Spleen (tissue), 11 donors: ENCODE measurements at regions not wholly inside any gene's neighbourhood (a gene's known extent, or its start where the extent isn't known, plus 50 kb on each side); places are given as distances from the start of the nearest gene placed in this dataset.

Experiments
- DNase-seq: peaks from one replicate; pipeline ENCODE4 v3.0.0-alpha.2; 2020
- H3K27ac ChIP-seq, 8 donors: fragments of 200-600 bp; sonication (generic) in 7 of 8; 1 replicate in 4 of 8; 2 replicates in 4 of 8; pipeline versions ENCODE4 v1.5.0 to v1.8.0; 2016 to 2021; ENCODE audit warnings: inconsistent platforms in 4 of 8, mild to moderate bottlenecking in 4 of 8, moderate library complexity in 1 of 8
- H3K27me3 ChIP-seq, 7 donors: fragments of 200-600 bp; sonication (generic) in 6 of 7; replicated peaks in 1 of 7; 1 replicate in 4 of 7; 2 replicates in 3 of 7; pipeline versions ENCODE4 v1.5.0 to v1.8.0; 2016 to 2021; ENCODE audit warnings: inconsistent platforms in 3 of 7, mild to moderate bottlenecking in 1 of 7
- H3K36me3 ChIP-seq, 6 donors: fragments of 200-600 bp; sonication (generic) in 5 of 6; 1 replicate in 4 of 6; 2 replicates in 2 of 6; pipeline versions ENCODE4 v1.5.0 to v1.8.0; 2016 to 2021; ENCODE audit warnings: inconsistent platforms in 2 of 6
- H3K4me1 ChIP-seq, 6 donors: fragments of 200-600 bp; sonication (generic) in 5 of 6; 1 replicate in 3 of 6; 2 replicates in 3 of 6; pipeline versions ENCODE4 v1.5.0 to v1.8.0; 2016 to 2021; ENCODE audit warnings: inconsistent platforms in 3 of 6
- H3K4me3 ChIP-seq, 8 donors: fragments of 200-600 bp; sonication (generic) in 7 of 8; 1 replicate in 4 of 8; 2 replicates in 4 of 8; pipeline versions ENCODE4 v1.5.0 to v1.8.0; 2016 to 2021; ENCODE audit warnings: inconsistent platforms in 4 of 8, mild to moderate bottlenecking in 4 of 8, moderate library complexity in 2 of 8
- H3K9me3 ChIP-seq, 8 donors: fragments of 200-600 bp; sonication (generic) in 7 of 8; 1 replicate in 4 of 8; 2 replicates in 4 of 8; pipeline versions ENCODE4 v1.5.0 to v1.8.0; 2016 to 2021; ENCODE audit warnings: inconsistent platforms in 4 of 8
- CTCF ChIP-seq, 11 experiments: fragments of 200-600 bp in 7 of 11; fragments of 450-650 bp in 4 of 11; sonication (generic) in 4 of 11; IDR thresholded peaks in 8 of 11; conservative IDR thresholded peaks in 3 of 11; 1 replicate in 7 of 11; 2 replicates in 4 of 11; pipeline versions ENCODE4 v1.4.0 to v1.8.0; 2016 to 2021; ENCODE audit warnings: antibody characterized with exemption in 11 of 11, inconsistent platforms in 4 of 11, mild to moderate bottlenecking in 1 of 11
- POLR2A ChIP-seq, 3 donors: fragments of 450-650 bp; IDR thresholded peaks; one replicate each; pipeline ENCODE4 v1.5.1; 2017; ENCODE audit warnings: antibody characterized with exemption in 3 of 3, mild to moderate bottlenecking in 1 of 3
- POLR2AphosphoS5 ChIP-seq, 3 donors: sonication (generic); formaldehyde crosslinking; IDR thresholded peaks; one replicate each; pipeline ENCODE4 v1.5.1; 2017; ENCODE audit warnings: antibody characterized with exemption in 3 of 3
- WGBS, 5 donors: extraction: QIAGEN DNeasy Blood & Tissue Kit in 3 of 5; methylation state at CpG; one replicate each; pipeline versions ENCODE4 v1.1.5 to v1.1.7; 2013 to 2018; 5-methylcytosine and 5-hydroxymethylcytosine counted together
- intact Hi-C: fragments of 100-400 bp; cut with DNase I; formaldehyde crosslinking; loops from one replicate; pipeline ENCODE4 v1.15.0; 2023; ENCODE audit warnings: low total_unique reads
- donor health status: healthy with polysubstance abuse.
- donor health status: DM: no; HTN: no; CAD: no; lungs with moderate emphysema.
- donor health status: DM: no; HTN: no; CAD: no.
- donor health status: Bipolar disorder and iron deficiency.
- donor health status: healthy.
- donor health status: DM: no; HTN: no; CAD: no.
- donor health status: DM: yes; HTN: yes; CAD: no.

GRCh38 chr5:3684771-3685354, 89.2 kb downstream of the IRX1 start:
- WGBS, 5 donors = 88 to 95% (median 91%) methylated on average over 12 of the region's 12 CpGs
- no peaks in the 10 kb centered on the region for H3K4me1 ChIP-seq
- intact Hi-C loops = no loop called here
- no peak overlapping the region for H3K4me3 ChIP-seq
- DNase-seq = no peak
- no peaks in the 10 kb centered on the region for H3K27me3 ChIP-seq
- no peaks in the 10 kb centered on the region for H3K36me3 ChIP-seq
- TF ChIP-seq POLR2AphosphoS5 (IDR thresholded peaks at IDR 0.05) (no peak), CTCF (IDR thresholded peaks at IDR 0.05 in 8 of 11, conservative IDR thresholded peaks at IDR 0.05 in 3 of 11) (no peak)
- no peak overlapping the region for H3K27ac ChIP-seq
- no peaks in the 10 kb centered on the region for H3K9me3 ChIP-seq

- H3K4me3 ChIP-seq = no peak overlapping the region
- no peaks in the 10 kb centered on the region for H3K4me1 ChIP-seq
- no peaks in the 10 kb centered on the region for H3K36me3 ChIP-seq
- peaks cover 0 to 10% (median 0%) of the 10 kb centered on the region in 8 donors for H3K9me3 ChIP-seq
- no peak overlapping the region for H3K27ac ChIP-seq
- no peak for DNase-seq
- intact Hi-C loops = no loop called here
- no peak for TF ChIP-seq POLR2AphosphoS5 (IDR thresholded peaks at IDR 0.05)
- no peak for TF ChIP-seq POLR2A (IDR thresholded peaks at IDR 0.05)
- TF ChIP-seq CTCF (IDR thresholded peaks at IDR 0.05 in 8 of 11, conservative IDR thresholded peaks at IDR 0.05 in 3 of 11) = no peak
- WGBS, 5 donors = 66 to 88% (median 82%) methylated on average over 5 of the region's 5 CpGs
- H3K27me3 ChIP-seq = no peaks in the 10 kb centered on the region
These were observed 99.2 kb downstream of the IRX1 start for GRCh38 chr5:3694819-3695218.

- Histone ChIP-seq H3K9me3 (peaks cover 0 to 10% (median 0%) of the 10 kb centered on the region in 8 donors), H3K4me3 (no peak overlapping the region), H3K4me1 (no peaks in the 10 kb centered on the region), H3K36me3 (no peaks in the 10 kb centered on the region), H3K27me3 (no peaks in the 10 kb centered on the region), H3K27ac (no peak overlapping the region)
- 75 to 90% (median 83%) methylated on average over 2 of the region's 2 CpGs for WGBS, 5 donors
- intact Hi-C loops = no loop called here
- DNase-seq = no peak
- TF ChIP-seq POLR2AphosphoS5 (IDR thresholded peaks at IDR 0.05) (no peak), POLR2A (IDR thresholded peaks at IDR 0.05) (no peak)
These were observed 100.2 kb downstream of the IRX1 start for GRCh38 chr5:3695818-3696217.

- no peak overlapping the region for H3K27ac ChIP-seq
- no peak for TF ChIP-seq POLR2AphosphoS5 (IDR thresholded peaks at IDR 0.05)
- no peak for TF ChIP-seq CTCF (IDR thresholded peaks at IDR 0.05 in 8 of 11, conservative IDR thresholded peaks at IDR 0.05 in 3 of 11)
- TF ChIP-seq POLR2A (IDR thresholded peaks at IDR 0.05) = no peak
- H3K4me1 ChIP-seq = no peaks in the 10 kb centered on the region
- WGBS, 5 donors = 72 to 97% (median 86%) methylated on average over 6 to 12 of the region's 12 CpGs
- peaks cover 0 to 10% (median 0%) of the 10 kb centered on the region in 8 donors for H3K9me3 ChIP-seq
- no peaks in the 10 kb centered on the region for H3K36me3 ChIP-seq
- no peak for DNase-seq
- intact Hi-C loops = no loop called here
- H3K4me3 ChIP-seq = no peak overlapping the region
- H3K27me3 ChIP-seq = no peaks in the 10 kb centered on the region
These were observed 102.8 kb downstream of the IRX1 start for GRCh38 chr5:3698412-3698811.

- intact Hi-C loops = no loop called here
- WGBS, 5 donors = 53 to 70% (median 62%) methylated on average over 4 of the region's 4 CpGs
- Histone ChIP-seq H3K4me3 (no peak overlapping the region), H3K4me1 (no peaks in the 10 kb centered on the region), H3K27ac (no peak overlapping the region), H3K36me3 (no peaks in the 10 kb centered on the region), H3K9me3 (peaks cover 0 to 8% (median 0%) of the 10 kb centered on the region in 8 donors), H3K27me3 (no peaks in the 10 kb centered on the region)
- TF ChIP-seq POLR2AphosphoS5 (IDR thresholded peaks at IDR 0.05) (no peak), POLR2A (IDR thresholded peaks at IDR 0.05) (no peak), CTCF (IDR thresholded peaks at IDR 0.05 in 8 of 11, conservative IDR thresholded peaks at IDR 0.05 in 3 of 11) (no peak)
- DNase-seq = no peak
These were observed 106.1 kb downstream of the IRX1 start for GRCh38 chr5:3701694-3702093.
